NT2/D1 (cell line): ENCODE measurements at regions not wholly inside any gene's neighbourhood (a gene's known extent, or its start where the extent isn't known, plus 50 kb on each side); places are given as distances from the start of the nearest gene placed in this dataset.

Experiments
- YY1 ChIP-seq: IDR thresholded peaks from 2 replicates; pipeline ENCODE4 v1.6.1; 2011; ENCODE audit not compliant: insufficient read length, insufficient read depth
- ZNF274 ChIP-seq: IDR thresholded peaks from 2 replicates; pipeline ENCODE4 v1.6.1; 2011; ENCODE audit warnings: mild to moderate bottlenecking, low read depth, low read length

DNA sequence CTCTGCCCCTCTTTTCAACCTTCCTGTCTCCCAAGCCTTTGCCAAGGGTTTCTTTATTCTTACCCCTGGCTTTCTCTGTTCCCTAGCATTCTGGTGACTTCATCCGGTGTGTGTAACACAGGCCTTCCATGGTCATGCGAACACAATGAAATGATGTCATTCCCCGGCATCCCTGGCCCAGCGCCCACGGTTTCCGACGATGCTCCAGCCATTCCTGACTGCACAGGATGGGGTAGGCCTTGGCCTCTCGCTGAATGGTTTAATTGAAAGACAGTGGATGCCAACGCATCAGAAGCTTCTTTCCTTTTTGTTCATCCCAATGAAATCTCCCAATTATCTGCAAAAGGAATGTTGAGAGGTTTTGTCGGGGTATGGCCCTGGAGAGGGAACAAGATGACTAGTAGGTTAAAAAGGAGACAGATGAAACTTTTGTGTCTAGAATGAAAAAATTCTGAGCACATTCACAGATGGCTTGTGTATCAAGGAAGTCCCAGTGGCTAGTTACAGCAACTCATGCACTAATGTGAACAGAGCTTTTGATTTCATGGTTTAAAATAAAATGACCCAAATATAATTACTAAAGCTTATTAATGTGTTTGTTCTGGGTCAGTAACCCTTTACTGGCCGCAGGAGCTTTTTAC, 655.0 kb downstream of the QKI start:
- TF ChIP-seq ZNF274 (no peak), YY1 (no peak)
